ENCODE measurements at regions not wholly inside any gene's neighbourhood (a gene's known extent, or its start where the extent isn't known, plus 50 kb on each side); places are given as distances from the start of the nearest gene placed in this dataset.

- TF ChIP-seq, protein P1, sequence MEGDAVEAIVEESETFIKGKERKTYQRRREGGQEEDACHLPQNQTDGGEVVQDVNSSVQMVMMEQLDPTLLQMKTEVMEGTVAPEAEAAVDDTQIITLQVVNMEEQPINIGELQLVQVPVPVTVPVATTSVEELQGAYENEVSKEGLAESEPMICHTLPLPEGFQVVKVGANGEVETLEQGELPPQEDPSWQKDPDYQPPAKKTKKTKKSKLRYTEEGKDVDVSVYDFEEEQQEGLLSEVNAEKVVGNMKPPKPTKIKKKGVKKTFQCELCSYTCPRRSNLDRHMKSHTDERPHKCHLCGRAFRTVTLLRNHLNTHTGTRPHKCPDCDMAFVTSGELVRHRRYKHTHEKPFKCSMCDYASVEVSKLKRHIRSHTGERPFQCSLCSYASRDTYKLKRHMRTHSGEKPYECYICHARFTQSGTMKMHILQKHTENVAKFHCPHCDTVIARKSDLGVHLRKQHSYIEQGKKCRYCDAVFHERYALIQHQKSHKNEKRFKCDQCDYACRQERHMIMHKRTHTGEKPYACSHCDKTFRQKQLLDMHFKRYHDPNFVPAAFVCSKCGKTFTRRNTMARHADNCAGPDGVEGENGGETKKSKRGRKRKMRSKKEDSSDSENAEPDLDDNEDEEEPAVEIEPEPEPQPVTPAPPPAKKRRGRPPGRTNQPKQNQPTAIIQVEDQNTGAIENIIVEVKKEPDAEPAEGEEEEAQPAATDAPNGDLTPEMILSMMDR (IDR thresholded peaks at IDR 0.05; ENCODE audit: insufficient read depth, low read depth, low read length), result no peak
- no peak for DNase-seq (ENCODE audit: low read depth)
- H3K4me3 ChIP-seq (ENCODE audit: low read depth, low read length), result no peak overlapping the region
Measured at GRCh38 chr12:127431594-127431993, 835.4 kb upstream of the TMEM132C start.

- no peak overlapping the region for H3K4me3 ChIP-seq (ENCODE audit: low read depth, low read length)
- TF ChIP-seq, protein P1 (IDR thresholded peaks at IDR 0.05; ENCODE audit: insufficient read depth, low read depth, low read length), result no peak
- DNase-seq (ENCODE audit: low read depth), result no peak
Measured at GRCh38 chr12:127435439-127435838, 831.5 kb upstream of the TMEM132C start.

- DNase-seq (ENCODE audit: low read depth), result no peak
- TF ChIP-seq, protein P1 (IDR thresholded peaks at IDR 0.05; ENCODE audit: insufficient read depth, low read depth, low read length), result no peak
- no peak overlapping the region for H3K4me3 ChIP-seq (ENCODE audit: low read depth, low read length)
Measured at GRCh38 chr12:127438512-127439244, 828.3 kb upstream of the TMEM132C start.

- DNase-seq (ENCODE audit: low read depth), result peak; percentile 7
- H3K4me3 ChIP-seq (ENCODE audit: low read depth, low read length), result no peak overlapping the region
- TF ChIP-seq, protein P1 (IDR thresholded peaks at IDR 0.05; ENCODE audit: insufficient read depth, low read depth, low read length), result no peak
Measured at GRCh38 chr12:127445581-127446139, 821.3 kb upstream of the TMEM132C start.

- no peak for DNase-seq (ENCODE audit: low read depth)
- TF ChIP-seq, protein P1 (IDR thresholded peaks at IDR 0.05; ENCODE audit: insufficient read depth, low read depth, low read length), result no peak
- no peak overlapping the region for H3K4me3 ChIP-seq (ENCODE audit: low read depth, low read length)
Measured at GRCh38 chr12:127448906-127449305, 818.1 kb upstream of the TMEM132C start.

GRCh38 chr12:127450826-127451225 lies 816.1 kb upstream of the TMEM132C start:
- no peak for DNase-seq (ENCODE audit: low read depth)

More at GRCh38 chr12:127450826-127451225, 816.1 kb upstream of the TMEM132C start:
- TF ChIP-seq, protein P1 (IDR thresholded peaks at IDR 0.05; ENCODE audit: insufficient read depth, low read depth, low read length), result no peak
- H3K4me3 ChIP-seq (ENCODE audit: low read depth, low read length), result no peak overlapping the region
